Activated CD4-positive, alpha-beta T cell treated with anti-CD3 and anti-CD28 coated beads, Interleukin-10, Interleukin-2, amounts not matched to agents 100 ng/mL and 50 ng/mL, durations not matched to agents 16 hours and 8 hours (primary cell): ENCODE measurements at regions not wholly inside any gene's neighbourhood (a gene's known extent, or its start where the extent isn't known, plus 50 kb on each side); places are given as distances from the start of the nearest gene placed in this dataset.

Source experiments
- DNase-seq: peaks from one replicate; pipeline ENCODE4 v3.0.0-alpha.2; 2020

- no peak for DNase-seq
Observed at GRCh38 chr1:162918151-162918754, 57.3 kb upstream of the CCDC190 start.

DNA sequence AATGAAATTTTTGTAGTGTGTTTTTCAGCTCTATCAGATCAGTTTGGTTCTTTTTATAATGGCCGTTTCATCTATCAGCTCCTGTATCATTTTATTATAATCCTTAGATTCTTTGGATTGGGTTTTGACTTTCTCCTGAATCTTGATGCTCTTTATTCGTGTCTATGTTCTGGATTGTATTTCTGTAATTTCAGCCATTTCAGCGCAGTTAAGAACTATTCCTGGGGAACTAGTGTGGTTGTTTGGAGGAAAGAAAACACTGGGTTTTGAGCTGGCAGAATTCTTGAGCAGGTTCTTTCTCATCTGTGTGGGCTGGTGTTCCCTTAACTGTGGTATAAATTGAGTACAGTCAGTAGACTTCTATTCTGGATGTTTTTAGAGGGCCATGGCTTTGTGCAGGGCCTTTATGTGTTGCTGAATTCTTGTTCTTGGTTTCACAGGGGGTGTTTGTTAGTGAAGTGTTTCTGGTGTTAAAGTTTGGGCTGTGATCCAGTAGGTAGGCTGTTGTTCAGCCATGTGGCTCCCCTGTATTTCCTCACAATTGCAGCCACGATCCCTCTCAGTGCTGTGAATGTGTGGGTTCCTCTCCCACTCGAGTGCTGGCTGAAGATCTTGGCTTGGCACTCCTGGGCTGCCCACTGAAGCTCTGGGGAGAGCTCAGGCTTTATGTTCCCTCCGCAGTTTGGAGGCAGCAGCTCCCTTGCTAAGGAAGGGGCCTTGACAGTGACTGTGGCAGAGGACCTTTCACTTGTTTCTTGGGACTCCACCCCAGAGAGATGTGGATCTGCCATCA lies 56.0 kb upstream of the CCDC190 start:
- DNase-seq: no peak

DNA sequence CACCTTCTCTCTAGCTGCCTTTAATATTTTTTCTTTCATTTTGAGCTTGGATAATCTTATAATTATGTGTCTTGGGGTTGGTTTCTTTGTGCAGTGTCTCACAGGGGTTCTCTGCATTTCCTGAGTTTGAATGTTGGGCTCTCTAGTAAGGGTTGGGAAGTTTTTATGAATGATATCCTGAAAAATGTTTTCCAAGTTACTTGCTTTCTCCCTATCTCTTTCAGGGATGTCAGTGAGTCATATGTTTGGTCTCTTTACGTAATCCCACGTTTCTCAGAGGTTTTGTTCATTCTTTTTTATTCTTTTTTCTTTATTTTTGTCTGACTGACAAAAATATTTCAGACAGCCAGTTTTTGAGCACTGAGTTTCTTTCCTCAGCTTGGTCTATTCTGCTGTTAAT lies 55.4 kb upstream of the CCDC190 start:
- no peak for DNase-seq

DNA sequence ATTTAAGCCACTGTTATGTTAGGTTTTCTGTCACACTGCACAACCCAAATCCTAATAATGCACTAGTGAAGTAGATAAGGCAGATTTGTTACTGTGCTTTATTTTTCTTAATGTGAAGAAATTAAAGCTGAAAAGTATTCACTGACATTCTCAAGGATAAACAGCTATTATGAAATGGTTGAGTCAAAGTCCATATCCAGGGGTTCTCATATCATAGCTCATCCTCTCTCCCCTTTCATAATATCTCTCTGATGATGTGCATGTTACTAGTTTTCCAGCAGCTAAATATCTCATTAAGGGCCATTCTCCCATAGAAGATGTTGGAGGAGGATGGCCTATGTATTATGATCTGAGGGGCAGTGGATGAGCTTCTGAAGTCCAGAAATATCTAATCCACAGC lies 53.6 kb upstream of the CCDC190 start:
- DNase-seq: no peak

- DNase-seq: no peak
Observed at GRCh38 chr1:162913345-162913744, 52.4 kb upstream of the CCDC190 start.

DNA sequence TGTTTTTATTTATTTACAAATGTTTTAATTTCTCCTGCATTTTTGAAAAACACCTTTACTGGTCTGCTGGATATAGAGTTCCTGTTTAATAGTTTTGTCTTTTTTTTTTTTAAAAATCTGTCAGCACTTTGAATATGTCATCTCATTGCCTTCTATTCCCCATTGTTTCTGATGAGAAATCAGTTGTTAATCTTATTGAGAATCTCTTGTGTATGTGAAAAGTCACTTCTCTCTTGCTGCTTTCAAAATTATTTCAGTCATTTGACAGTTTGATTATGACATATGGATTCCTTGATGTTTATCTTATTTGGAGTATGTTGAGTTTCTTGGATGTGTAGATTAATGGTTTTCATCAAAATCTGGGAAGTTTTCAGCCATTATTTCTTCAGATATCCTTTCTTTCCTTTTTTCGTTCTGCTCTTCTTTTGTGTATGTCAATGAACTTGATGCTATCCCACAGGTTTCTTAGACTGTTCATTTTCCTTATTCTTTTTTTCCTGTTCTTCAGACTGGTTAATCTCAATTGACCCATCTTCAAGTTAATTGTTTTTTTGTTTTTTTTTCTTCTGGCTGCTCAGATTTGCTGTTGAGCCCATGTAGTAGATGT lies 51.2 kb upstream of the CCDC190 start:
- DNase-seq: no peak
